ENCODE measurements at regions not wholly inside any gene's neighbourhood (a gene's known extent, or its start where the extent isn't known, plus 50 kb on each side); places are given as distances from the start of the nearest gene placed in this dataset.

DNA sequence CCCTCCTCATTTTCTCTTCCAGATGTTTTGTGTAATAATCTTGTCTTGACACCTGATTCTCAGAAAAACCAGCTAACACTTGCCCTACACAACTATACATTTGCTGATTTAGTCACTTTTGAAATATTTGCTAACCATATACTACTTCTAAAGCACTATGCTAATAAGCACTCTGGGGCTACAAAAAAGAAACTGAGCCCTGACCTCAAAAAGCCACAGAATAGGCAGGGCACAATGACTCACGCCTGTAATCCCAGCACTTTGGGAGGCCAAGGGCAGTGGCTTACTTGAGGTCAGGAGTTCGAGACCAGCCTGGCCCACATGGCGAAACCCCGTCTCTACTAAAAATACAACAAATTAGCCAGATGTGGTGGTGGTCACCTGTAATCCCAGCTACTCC lies 266.0 kb downstream of the RAD51AP2 start:
- TF ChIP-seq, protein P1, sequence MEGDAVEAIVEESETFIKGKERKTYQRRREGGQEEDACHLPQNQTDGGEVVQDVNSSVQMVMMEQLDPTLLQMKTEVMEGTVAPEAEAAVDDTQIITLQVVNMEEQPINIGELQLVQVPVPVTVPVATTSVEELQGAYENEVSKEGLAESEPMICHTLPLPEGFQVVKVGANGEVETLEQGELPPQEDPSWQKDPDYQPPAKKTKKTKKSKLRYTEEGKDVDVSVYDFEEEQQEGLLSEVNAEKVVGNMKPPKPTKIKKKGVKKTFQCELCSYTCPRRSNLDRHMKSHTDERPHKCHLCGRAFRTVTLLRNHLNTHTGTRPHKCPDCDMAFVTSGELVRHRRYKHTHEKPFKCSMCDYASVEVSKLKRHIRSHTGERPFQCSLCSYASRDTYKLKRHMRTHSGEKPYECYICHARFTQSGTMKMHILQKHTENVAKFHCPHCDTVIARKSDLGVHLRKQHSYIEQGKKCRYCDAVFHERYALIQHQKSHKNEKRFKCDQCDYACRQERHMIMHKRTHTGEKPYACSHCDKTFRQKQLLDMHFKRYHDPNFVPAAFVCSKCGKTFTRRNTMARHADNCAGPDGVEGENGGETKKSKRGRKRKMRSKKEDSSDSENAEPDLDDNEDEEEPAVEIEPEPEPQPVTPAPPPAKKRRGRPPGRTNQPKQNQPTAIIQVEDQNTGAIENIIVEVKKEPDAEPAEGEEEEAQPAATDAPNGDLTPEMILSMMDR (IDR thresholded peaks at IDR 0.05): no peak
- TF ChIP-seq EP300 (IDR thresholded peaks at IDR 0.05) (no peak), POLR2A (IDR thresholded peaks at IDR 0.05) (no peak), POLR2AphosphoS5 (IDR thresholded peaks at IDR 0.05) (no peak)

Data from suprapubic skin (tissue), 4 donors.